ENCODE measurements at regions not wholly inside any gene's neighbourhood (a gene's known extent, or its start where the extent isn't known, plus 50 kb on each side); places are given as distances from the start of the nearest gene placed in this dataset.

DNA sequence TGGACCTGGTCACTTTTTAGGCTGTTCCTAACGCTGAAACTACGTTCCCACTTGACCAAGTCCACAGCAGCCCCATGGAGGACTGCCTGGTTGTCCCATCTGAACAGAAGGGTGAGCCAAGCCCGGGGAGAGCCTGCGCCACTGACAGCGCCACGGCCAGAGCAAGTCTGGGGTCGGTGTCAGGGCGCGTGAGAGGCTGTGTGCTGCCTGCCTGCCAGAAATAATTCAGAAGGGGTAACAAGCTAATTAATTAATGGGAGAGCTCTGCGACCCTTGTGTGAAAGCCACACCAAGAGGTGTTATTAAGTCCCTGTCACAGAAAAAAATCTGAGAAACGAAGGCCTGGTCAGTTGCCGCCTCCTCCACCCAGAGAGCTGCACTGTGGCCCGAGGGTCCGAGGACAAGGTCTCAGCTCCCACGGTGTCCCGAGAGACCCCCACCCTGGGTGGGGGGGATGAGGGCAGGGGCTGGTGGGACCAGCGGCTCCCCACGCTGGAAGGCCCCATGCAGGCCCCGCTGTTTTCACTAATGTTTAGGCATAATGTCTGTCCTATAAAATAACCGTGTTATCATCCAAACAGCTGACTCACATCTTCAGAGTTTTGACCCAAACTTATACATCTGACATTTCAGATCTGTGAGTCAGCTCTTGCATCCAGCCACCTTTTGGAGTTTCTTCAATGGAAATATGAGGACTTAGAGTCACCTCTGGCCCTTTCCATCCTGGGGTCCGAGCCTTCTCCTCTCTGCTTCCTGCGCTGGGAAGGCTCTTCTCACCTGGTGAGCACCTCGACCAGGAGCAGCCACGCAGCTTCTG is 58.5 kb downstream of the DLL1 start:
- no peak for TF ChIP-seq EP300 (IDR thresholded peaks at IDR 0.05)
- TF ChIP-seq, protein P1, sequence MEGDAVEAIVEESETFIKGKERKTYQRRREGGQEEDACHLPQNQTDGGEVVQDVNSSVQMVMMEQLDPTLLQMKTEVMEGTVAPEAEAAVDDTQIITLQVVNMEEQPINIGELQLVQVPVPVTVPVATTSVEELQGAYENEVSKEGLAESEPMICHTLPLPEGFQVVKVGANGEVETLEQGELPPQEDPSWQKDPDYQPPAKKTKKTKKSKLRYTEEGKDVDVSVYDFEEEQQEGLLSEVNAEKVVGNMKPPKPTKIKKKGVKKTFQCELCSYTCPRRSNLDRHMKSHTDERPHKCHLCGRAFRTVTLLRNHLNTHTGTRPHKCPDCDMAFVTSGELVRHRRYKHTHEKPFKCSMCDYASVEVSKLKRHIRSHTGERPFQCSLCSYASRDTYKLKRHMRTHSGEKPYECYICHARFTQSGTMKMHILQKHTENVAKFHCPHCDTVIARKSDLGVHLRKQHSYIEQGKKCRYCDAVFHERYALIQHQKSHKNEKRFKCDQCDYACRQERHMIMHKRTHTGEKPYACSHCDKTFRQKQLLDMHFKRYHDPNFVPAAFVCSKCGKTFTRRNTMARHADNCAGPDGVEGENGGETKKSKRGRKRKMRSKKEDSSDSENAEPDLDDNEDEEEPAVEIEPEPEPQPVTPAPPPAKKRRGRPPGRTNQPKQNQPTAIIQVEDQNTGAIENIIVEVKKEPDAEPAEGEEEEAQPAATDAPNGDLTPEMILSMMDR (IDR thresholded peaks at IDR 0.05), result no peak
